ENCODE measurements at regions not wholly inside any gene's neighbourhood (a gene's known extent, or its start where the extent isn't known, plus 50 kb on each side); places are given as distances from the start of the nearest gene placed in this dataset.

- H3K27ac ChIP-seq (replicated peaks) = no peak overlapping the region
- no peak for DNase-seq (ENCODE audit: low read depth in 1 of 2, low spot score in 1 of 2)
- H3K4me3 ChIP-seq (replicated peaks; ENCODE audit: insufficient read depth, low read length) = no peak overlapping the region
- TF ChIP-seq POLR2AphosphoS5 (IDR thresholded peaks at IDR 0.05; ENCODE audit: low read depth) (no peak), GABPA (IDR thresholded peaks at IDR 0.05; ENCODE audit: low read depth) (no peak), REST (IDR thresholded peaks at IDR 0.05; ENCODE audit: insufficient replicate concordance, low read depth) (no peak), CTCF (IDR thresholded peaks at IDR 0.05; ENCODE audit: insufficient read depth, low read length) (no peak), SPI1 (IDR thresholded peaks at IDR 0.05; ENCODE audit: borderline replicate concordance, low read depth) (no peak)
- peaks cover 6% of the 10 kb centered on the region for H3K27me3 ChIP-seq (ENCODE audit: insufficient read depth, poor library complexity, severe bottlenecking)
Observed at GRCh38 chr2:142525720-142526119, 351.7 kb upstream of the KYNU start.

- Histone ChIP-seq H3K27ac (replicated peaks) (no peak overlapping the region), H3K4me3 (replicated peaks; ENCODE audit: insufficient read depth, low read length) (no peak overlapping the region), H3K27me3 (ENCODE audit: insufficient read depth, poor library complexity, severe bottlenecking) (peaks cover 6% of the 10 kb centered on the region)
- DNase-seq (ENCODE audit: low read depth in 1 of 2, low spot score in 1 of 2) = no peak
- no peak for TF ChIP-seq GABPA (IDR thresholded peaks at IDR 0.05; ENCODE audit: low read depth)
- TF ChIP-seq REST (IDR thresholded peaks at IDR 0.05; ENCODE audit: insufficient replicate concordance, low read depth) = no peak
- TF ChIP-seq POLR2AphosphoS5 (IDR thresholded peaks at IDR 0.05; ENCODE audit: low read depth) = no peak
Observed at GRCh38 chr2:142521492-142521891, 356.0 kb upstream of the KYNU start.

GRCh38 chr2:142515493-142515892 is 362.0 kb upstream of the KYNU start:
- Histone ChIP-seq H3K27ac (replicated peaks) (no peak overlapping the region), H3K27me3 (ENCODE audit: insufficient read depth, poor library complexity, severe bottlenecking) (no peaks in the 10 kb centered on the region), H3K4me3 (replicated peaks; ENCODE audit: insufficient read depth, low read length) (no peak overlapping the region)
- TF ChIP-seq REST (IDR thresholded peaks at IDR 0.05; ENCODE audit: insufficient replicate concordance, low read depth) = no peak
- no peak for DNase-seq (ENCODE audit: low read depth in 1 of 2, low spot score in 1 of 2)

- TF ChIP-seq POLR2AphosphoS5 (IDR thresholded peaks at IDR 0.05; ENCODE audit: low read depth) (no peak), GABPA (IDR thresholded peaks at IDR 0.05; ENCODE audit: low read depth) (no peak), CTCF (IDR thresholded peaks at IDR 0.05; ENCODE audit: insufficient read depth, low read length) (no peak), REST (IDR thresholded peaks at IDR 0.05; ENCODE audit: insufficient replicate concordance, low read depth) (no peak), SPI1 (IDR thresholded peaks at IDR 0.05; ENCODE audit: borderline replicate concordance, low read depth) (no peak)
- H3K4me3 ChIP-seq (replicated peaks; ENCODE audit: insufficient read depth, low read length) = no peak overlapping the region
- no peaks in the 10 kb centered on the region for H3K27me3 ChIP-seq (ENCODE audit: insufficient read depth, poor library complexity, severe bottlenecking)
- H3K27ac ChIP-seq (replicated peaks) = no peak overlapping the region
- DNase-seq (ENCODE audit: low read depth in 1 of 2, low spot score in 1 of 2) = no peak
Observed at GRCh38 chr2:142509401-142509800, 368.1 kb upstream of the KYNU start.

Data from HL-60 (cell line).